Loucy (cell line): ENCODE measurements at regions not wholly inside any gene's neighbourhood (a gene's known extent, or its start where the extent isn't known, plus 50 kb on each side); places are given as distances from the start of the nearest gene placed in this dataset.

Experiments
- EZH2phosphoT487 ChIP-seq: fragments of 200-600 bp; IDR thresholded peaks from 2 replicates; pipeline ENCODE4 v1.6.1; 2018; ENCODE audit warnings: antibody characterized with exemption, mild to moderate bottlenecking, moderate library complexity, borderline replicate concordance
- TF ChIP-seq, protein P1 (sequence below): fragments of 200-600 bp; sonication (generic); conservative IDR thresholded peaks from 2 replicates; pipeline ENCODE4 v1.5.1; 2014; ENCODE audit warnings: mild to moderate bottlenecking, antibody characterized with exemption, low read length

DNA sequence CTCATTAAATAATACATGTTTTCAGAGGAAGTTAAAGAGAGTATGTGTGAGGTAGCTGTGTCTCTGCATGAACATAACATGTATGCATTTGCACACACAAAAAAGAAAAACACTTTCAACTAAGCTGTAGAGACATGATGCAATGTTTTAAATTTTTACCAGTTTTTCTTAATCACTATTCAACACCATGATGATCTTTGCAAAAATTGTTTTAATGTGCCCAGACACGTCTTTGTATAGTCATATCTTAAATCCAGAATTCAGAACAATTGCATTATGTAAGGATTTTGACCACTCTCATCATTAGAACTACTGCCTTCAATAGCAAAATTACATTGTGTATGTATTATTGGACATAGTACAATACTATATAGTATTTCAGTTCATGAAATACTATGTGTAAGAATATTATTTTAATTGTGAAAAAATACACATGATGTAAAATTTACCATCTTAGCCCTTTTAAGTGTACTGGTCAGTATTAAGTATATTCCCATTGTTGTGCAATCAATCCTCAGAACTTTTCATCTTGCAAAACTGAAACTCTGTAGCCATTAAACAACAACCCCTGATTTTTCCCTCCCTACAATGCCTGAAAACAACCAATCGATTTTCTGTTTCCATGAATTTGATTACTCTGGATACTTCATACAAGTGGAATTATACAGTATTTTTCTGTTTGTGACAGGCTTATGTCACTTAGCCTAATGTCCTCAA is 104.5 kb upstream of the ACVR2A start:
- TF ChIP-seq, protein P1, sequence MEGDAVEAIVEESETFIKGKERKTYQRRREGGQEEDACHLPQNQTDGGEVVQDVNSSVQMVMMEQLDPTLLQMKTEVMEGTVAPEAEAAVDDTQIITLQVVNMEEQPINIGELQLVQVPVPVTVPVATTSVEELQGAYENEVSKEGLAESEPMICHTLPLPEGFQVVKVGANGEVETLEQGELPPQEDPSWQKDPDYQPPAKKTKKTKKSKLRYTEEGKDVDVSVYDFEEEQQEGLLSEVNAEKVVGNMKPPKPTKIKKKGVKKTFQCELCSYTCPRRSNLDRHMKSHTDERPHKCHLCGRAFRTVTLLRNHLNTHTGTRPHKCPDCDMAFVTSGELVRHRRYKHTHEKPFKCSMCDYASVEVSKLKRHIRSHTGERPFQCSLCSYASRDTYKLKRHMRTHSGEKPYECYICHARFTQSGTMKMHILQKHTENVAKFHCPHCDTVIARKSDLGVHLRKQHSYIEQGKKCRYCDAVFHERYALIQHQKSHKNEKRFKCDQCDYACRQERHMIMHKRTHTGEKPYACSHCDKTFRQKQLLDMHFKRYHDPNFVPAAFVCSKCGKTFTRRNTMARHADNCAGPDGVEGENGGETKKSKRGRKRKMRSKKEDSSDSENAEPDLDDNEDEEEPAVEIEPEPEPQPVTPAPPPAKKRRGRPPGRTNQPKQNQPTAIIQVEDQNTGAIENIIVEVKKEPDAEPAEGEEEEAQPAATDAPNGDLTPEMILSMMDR = no peak
- no peak for TF ChIP-seq EZH2phosphoT487
